SK-N-SH treated with all-trans-retinoic acid at 6 μM for 48 hours (cell line): ENCODE measurements at regions not wholly inside any gene's neighbourhood (a gene's known extent, or its start where the extent isn't known, plus 50 kb on each side); places are given as distances from the start of the nearest gene placed in this dataset.

Source experiments
- CREB5 ChIP-seq: fragments of 250-450 bp; sonication (Bioruptor Pico); IDR thresholded peaks from 2 replicates; pipeline ENCODE4 v1.5.1; 2020; ENCODE audit warnings: low read depth, mild to moderate bottlenecking, moderate library complexity
- CSDC2 ChIP-seq: fragments of 250-450 bp; sonication (Bioruptor Pico); IDR thresholded peaks from 2 replicates; pipeline ENCODE4 v1.5.0; 2020; ENCODE audit warnings: mild to moderate bottlenecking, moderate library complexity
- CSRNP3 ChIP-seq: fragments of 250-450 bp; sonication (Bioruptor Pico); IDR thresholded peaks from 2 replicates; pipeline ENCODE4 v1.5.1; 2021; ENCODE audit warnings: mild to moderate bottlenecking, moderate library complexity
- GLIS3 ChIP-seq: fragments of 250-450 bp; sonication (Bioruptor Pico); IDR thresholded peaks from 2 replicates; pipeline ENCODE4 v1.5.0; 2020; ENCODE audit warnings: mild to moderate bottlenecking, moderate library complexity
- ISL1 ChIP-seq: fragments of 250-450 bp; sonication (Bioruptor Pico); IDR thresholded peaks from 2 replicates; pipeline ENCODE4 v2.1.2; 2022; ENCODE audit warnings: mild to moderate bottlenecking, moderate library complexity
- OSR1 ChIP-seq: fragments of 250-450 bp; sonication (Bioruptor Pico); IDR thresholded peaks from 2 replicates; pipeline ENCODE4 v1.8.0; 2022; ENCODE audit warnings: moderate library complexity, mild to moderate bottlenecking, inconsistent platforms
- POU6F1 ChIP-seq: fragments of 250-450 bp; sonication (Bioruptor Pico); IDR thresholded peaks from 2 replicates; pipeline ENCODE4 v1.8.0; 2021; ENCODE audit warnings: low read depth, mild to moderate bottlenecking, moderate library complexity, borderline replicate concordance
- PPARA ChIP-seq: fragments of 250-450 bp; sonication (Bioruptor Pico); IDR thresholded peaks from 2 replicates; pipeline ENCODE4 v1.5.0; 2020; ENCODE audit warnings: mild to moderate bottlenecking, borderline replicate concordance
- RARB ChIP-seq: fragments of 250-450 bp; sonication (Bioruptor Pico); IDR thresholded peaks from 2 replicates; pipeline ENCODE4 v1.8.0; 2021; ENCODE audit warnings: mild to moderate bottlenecking, moderate library complexity
- TCF4 ChIP-seq: fragments of 250-450 bp; sonication (Bioruptor Pico); IDR thresholded peaks from 2 replicates; pipeline ENCODE4 v1.8.0; 2021; ENCODE audit warnings: mild to moderate bottlenecking, moderate library complexity, borderline replicate concordance
- TOX ChIP-seq: fragments of 250-450 bp; sonication (Bioruptor Pico); IDR thresholded peaks from 2 replicates; pipeline ENCODE4 v1.8.0; 2021; ENCODE audit warnings: mild to moderate bottlenecking, moderate library complexity, borderline replicate concordance
- ZNF565 ChIP-seq: fragments of 450-650 bp; formaldehyde crosslinking; conservative IDR thresholded peaks from 2 replicates; pipeline ENCODE4 v1.5.0; 2020; ENCODE audit warnings: low read depth, mild to moderate bottlenecking, moderate library complexity
- ZNF70 ChIP-seq: fragments of 450-650 bp; formaldehyde crosslinking; IDR thresholded peaks from 2 replicates; pipeline ENCODE4 v1.5.0; 2020; ENCODE audit warnings: mild to moderate bottlenecking, moderate library complexity
- ZNF8 ChIP-seq: fragments of 450-650 bp; formaldehyde crosslinking; IDR thresholded peaks from 2 replicates; pipeline ENCODE4 v1.5.0; 2020; ENCODE audit warnings: mild to moderate bottlenecking, moderate library complexity

GRCh38 chrX:150198776-150199175, 164.3 kb upstream of the MAMLD1 start:
- no peak for TF ChIP-seq CREB5 (CRISPR knock-in tag)
- no peak for TF ChIP-seq TOX (CRISPR knock-in tag)
- no peak for TF ChIP-seq RARB (CRISPR knock-in tag)
- no peak for TF ChIP-seq OSR1 (CRISPR knock-in tag)
- TF ChIP-seq POU6F1 = no peak
- TF ChIP-seq ISL1 = no peak
- no peak for TF ChIP-seq ZNF565 (CRISPR knock-in tag)
- no peak for TF ChIP-seq ZNF8 (CRISPR knock-in tag)
- TF ChIP-seq GLIS3 (CRISPR knock-in tag) = no peak
- TF ChIP-seq ZNF70 (CRISPR knock-in tag) = no peak
- no peak for TF ChIP-seq CSDC2 (CRISPR knock-in tag)
- no peak for TF ChIP-seq PPARA
- no peak for TF ChIP-seq CSRNP3 (CRISPR knock-in tag)
- TF ChIP-seq TCF4 (CRISPR knock-in tag) = no peak
